HCT116 (cell line): ENCODE measurements at regions not wholly inside any gene's neighbourhood (a gene's known extent, or its start where the extent isn't known, plus 50 kb on each side); places are given as distances from the start of the nearest gene placed in this dataset.
"Not testable (repeated sequence)": the region's sequence is repeated elsewhere in the genome, so short reads cannot be mapped to it uniquely, and the experiment has no call there.

Experiments
- ATAC-seq: fragments of 200-7000 bp; cut with Tn5 transposase; 2 replicates; pipeline ENCODE4 v1.9.1; 2020; ENCODE audit warnings: mild to moderate bottlenecking, moderate library complexity
- BruUV-seq: library from RNA; stranded (reverse); fragments of 400-500 nt; replicated peaks from 2 replicates; lab custom pipeline; 2021; lab: Mats Ljungman, UMichigan
- CTCF ChIA-PET: fragments of 300-600 bp; sonication (Branson Sonifier 250); formaldehyde crosslinking; loops from one replicate; lab custom pipeline; 2021; ENCODE audit warnings: antibody characterized with exemption; lab: Charles Lee
- POLR2A ChIA-PET: fragments of 300-600, 350-600 bp; sonication (Branson Sonifier 250); formaldehyde crosslinking; loops from one replicate; lab custom pipeline; 2021; ENCODE audit warnings: antibody characterized with exemption; lab: Charles Lee
- RAD21 ChIA-PET, 2 experiments: fragments of 300-600 bp; sonication (Branson Sonifier 250); formaldehyde crosslinking; loops; one replicate each; lab custom pipeline; 2023; ENCODE audit warnings: low total read pairs in 2 of 2; ENCODE audit not compliant: uncharacterized antibody in 2 of 2, unreplicated experiment in 2 of 2, low non-redundant PET in 1 of 2; lab: Charles Lee
- DNase-seq: peaks from one replicate; pipeline ENCODE4 v3.0.0-alpha.2; 2010; ENCODE audit warnings: low read depth, low spot score
- H2AFZ ChIP-seq: fragments of 200-600 bp; shearing (Covaris generic), sonication (generic); 2 replicates; pipeline ENCODE4 v1.6.1; 2017; ENCODE audit warnings: low read depth, mixed run types, mixed read lengths, antibody characterized with exemption, low read length; ENCODE audit not compliant: poor library complexity, severe bottlenecking
- H3K27ac ChIP-seq: 2 replicates; pipeline ENCODE4 v1.5.1; 2012; ENCODE audit warnings: low read depth, low read length
- H3K27me3 ChIP-seq: fragments of 200-600 bp; sonication (generic); 2 replicates; pipeline ENCODE4 v1.6.1; 2016; ENCODE audit warnings: mixed run types, low read length, mixed read lengths; ENCODE audit not compliant: insufficient read depth
- H3K36me3 ChIP-seq, 2 experiments: fragments of 200-500 bp in 1 of 2; fragments of 200-600 bp in 1 of 2; sonication (Bioruptor generic) in 1 of 2; sonication (generic) in 1 of 2; 2 replicates each; pipeline versions ENCODE4 v1.5.1 to v1.6.1; 2014 to 2016; ENCODE audit warnings: low read length in 2 of 2, inconsistent platforms in 1 of 2, mixed read lengths in 1 of 2, mixed run types in 1 of 2; ENCODE audit not compliant: insufficient read depth in 2 of 2, control insufficient read depth in 1 of 2
- H3K4me1 ChIP-seq, 2 experiments: fragments of 200-600 bp in 1 of 2; sonication (generic) in 1 of 2; 2 replicates each; pipeline versions ENCODE4 v1.5.1 to v1.6.1; 2012 to 2017; ENCODE audit warnings: low read length in 2 of 2, inconsistent platforms in 1 of 2, mild to moderate bottlenecking in 1 of 2, mixed read lengths in 1 of 2, mixed run types in 1 of 2, moderate library complexity in 1 of 2; ENCODE audit not compliant: insufficient read depth in 2 of 2, control insufficient read depth in 1 of 2
- H3K4me2 ChIP-seq: fragments of 200-600 bp; sonication (generic); 2 replicates; pipeline ENCODE4 v1.6.1; 2017; ENCODE audit warnings: mixed run types, low read length, mixed read lengths
- H3K4me3 ChIP-seq, 2 experiments: fragments of 200-600 bp in 1 of 2; sonication (generic) in 1 of 2; replicated peaks in 1 of 2; 2 replicates each; pipeline ENCODE4 v1.5.1; 2011 to 2016; ENCODE audit warnings: low read length in 2 of 2, control low read depth in 1 of 2, low read depth in 1 of 2, mild to moderate bottlenecking in 1 of 2, mixed read lengths in 1 of 2, mixed run types in 1 of 2
- H3K79me2 ChIP-seq: fragments of 200-600 bp; sonication (generic); 2 replicates; pipeline ENCODE4 v1.6.1; 2017; ENCODE audit warnings: mild to moderate bottlenecking, mixed run types, low read length, moderate library complexity, mixed read lengths; ENCODE audit not compliant: insufficient read depth
- H3K9ac ChIP-seq: fragments of 200-600 bp; sonication (generic); 2 replicates; pipeline ENCODE4 v1.6.1; 2016; ENCODE audit warnings: low read length, mixed read lengths
- H3K9me2 ChIP-seq: fragments of 200-600 bp; sonication (generic), shearing (Covaris generic); 2 replicates; pipeline ENCODE4 v1.6.1; 2017; ENCODE audit warnings: mixed run types, mild to moderate bottlenecking, moderate library complexity; ENCODE audit not compliant: insufficient read depth
- H3K9me3 ChIP-seq, 2 experiments: fragments of 200-500 bp in 1 of 2; fragments of 200-600 bp in 1 of 2; sonication (Bioruptor generic) in 1 of 2; sonication (generic) in 1 of 2; 2 replicates each; pipeline ENCODE4 v1.6.1; 2014 to 2017; ENCODE audit warnings: low read length in 2 of 2, mixed read lengths in 2 of 2, inconsistent platforms in 1 of 2, low read depth in 1 of 2, mild to moderate bottlenecking in 1 of 2, mixed run types in 1 of 2, moderate library complexity in 1 of 2; ENCODE audit not compliant: control insufficient read depth in 1 of 2, insufficient read depth in 1 of 2
- H4K20me1 ChIP-seq: fragments of 200-600 bp; sonication (generic), shearing (Covaris generic); 2 replicates; pipeline ENCODE4 v1.6.1; 2017; ENCODE audit warnings: mixed run types, mild to moderate bottlenecking, moderate library complexity; ENCODE audit not compliant: insufficient read depth
- intact Hi-C: fragments of 100-400 bp; cut with micrococcal nuclease; formaldehyde crosslinking; loops from 2 replicates; pipeline ENCODE4 v1.10.0; 2022

DNA sequence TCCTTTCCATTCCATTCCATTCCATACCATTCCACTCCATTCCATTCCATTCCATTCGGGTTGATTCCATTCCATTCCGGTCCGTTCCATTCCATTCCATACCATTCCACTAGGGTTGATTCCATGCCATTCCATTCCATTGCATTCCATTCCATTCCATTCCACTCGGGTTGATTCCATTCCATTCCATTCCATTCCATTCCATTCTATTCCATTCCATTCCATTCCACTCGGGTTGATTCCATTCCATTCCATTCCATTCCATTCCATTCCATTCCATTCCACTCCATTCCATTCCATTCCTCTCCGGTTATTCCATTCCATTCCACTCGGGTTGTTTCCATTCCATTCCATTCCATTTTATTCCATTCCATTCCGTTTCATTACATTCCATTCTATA, 153.4 kb downstream of the CWH43 start:
- H2AFZ ChIP-seq, H3K27me3 ChIP-seq, H3K9ac ChIP-seq, CTCF ChIA-PET, H3K4me2 ChIP-seq, H3K9me2 ChIP-seq, H3K4me1 ChIP-seq, BruUV-seq, H3K36me3 ChIP-seq, H3K79me2 ChIP-seq, H3K4me3 ChIP-seq, RAD21 ChIA-PET, POLR2A ChIA-PET, DNase-seq, H3K27ac ChIP-seq, intact Hi-C loops, H4K20me1 ChIP-seq: not testable (repeated sequence)
- ATAC-seq, result peak; percentile 58; the same call in 1 of the 2 replicates
- peaks cover 3 to 14% of the 10 kb centered on the region in 2 experiments; a peak in 2 of 4 replicates for H3K9me3 ChIP-seq

DNA sequence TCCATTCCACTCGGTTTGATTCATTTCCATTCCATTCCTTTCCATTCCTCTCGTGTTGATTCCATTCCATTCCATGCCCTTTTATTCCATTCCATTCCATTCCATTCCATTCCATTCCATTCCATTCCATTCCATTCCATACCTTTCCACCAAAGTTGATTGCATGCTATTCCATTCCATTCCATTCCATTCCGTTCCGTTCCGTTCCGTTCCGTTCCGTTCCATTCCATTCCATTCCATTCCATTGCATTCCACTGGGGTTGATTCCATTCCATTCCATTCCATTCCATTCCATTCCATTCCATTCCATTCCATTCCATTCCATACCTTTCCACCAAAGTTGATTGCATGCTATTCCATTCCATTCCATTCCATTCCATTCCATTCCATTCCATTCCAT, 154.3 kb downstream of the CWH43 start:
- ATAC-seq, H3K9ac ChIP-seq, intact Hi-C loops, BruUV-seq, H4K20me1 ChIP-seq, DNase-seq, RAD21 ChIA-PET, H3K27ac ChIP-seq, POLR2A ChIA-PET, H3K79me2 ChIP-seq, H3K4me3 ChIP-seq, H3K4me2 ChIP-seq, H3K4me1 ChIP-seq, H3K27me3 ChIP-seq, H3K9me2 ChIP-seq, H3K36me3 ChIP-seq, CTCF ChIA-PET, H2AFZ ChIP-seq: not testable (repeated sequence)
- H3K9me3 ChIP-seq, result peaks cover 8 to 19% of the 10 kb centered on the region in 2 experiments; a peak in 3 of 4 replicates

DNA sequence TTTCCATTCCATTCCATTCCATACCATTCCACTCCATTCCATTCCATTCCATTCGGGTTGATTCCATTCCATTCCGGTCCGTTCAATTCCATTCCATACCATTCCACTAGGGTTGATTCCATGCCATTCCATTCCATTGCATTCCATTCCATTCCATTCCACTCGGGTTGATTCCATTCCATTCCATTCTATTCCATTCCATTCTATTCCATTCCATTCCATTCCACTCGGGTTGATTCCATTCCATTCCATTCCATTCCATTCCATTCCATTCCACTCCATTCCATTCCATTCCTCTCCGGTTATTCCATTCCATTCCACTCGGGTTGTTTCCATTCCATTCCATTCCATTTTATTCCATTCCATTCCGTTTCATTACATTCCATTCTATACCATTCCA, 155.9 kb downstream of the CWH43 start:
- H3K4me3 ChIP-seq, CTCF ChIA-PET, H3K36me3 ChIP-seq, H2AFZ ChIP-seq, H3K27ac ChIP-seq, H3K79me2 ChIP-seq, H3K4me1 ChIP-seq, H3K9ac ChIP-seq, POLR2A ChIA-PET, ATAC-seq, H3K27me3 ChIP-seq, intact Hi-C loops, H3K9me2 ChIP-seq, H3K4me2 ChIP-seq, DNase-seq, BruUV-seq, RAD21 ChIA-PET, H4K20me1 ChIP-seq: not testable (repeated sequence)
- H3K9me3 ChIP-seq, result peaks cover 22 to 35% of the 10 kb centered on the region in 2 experiments; a peak in 3 of 4 replicates

DNA sequence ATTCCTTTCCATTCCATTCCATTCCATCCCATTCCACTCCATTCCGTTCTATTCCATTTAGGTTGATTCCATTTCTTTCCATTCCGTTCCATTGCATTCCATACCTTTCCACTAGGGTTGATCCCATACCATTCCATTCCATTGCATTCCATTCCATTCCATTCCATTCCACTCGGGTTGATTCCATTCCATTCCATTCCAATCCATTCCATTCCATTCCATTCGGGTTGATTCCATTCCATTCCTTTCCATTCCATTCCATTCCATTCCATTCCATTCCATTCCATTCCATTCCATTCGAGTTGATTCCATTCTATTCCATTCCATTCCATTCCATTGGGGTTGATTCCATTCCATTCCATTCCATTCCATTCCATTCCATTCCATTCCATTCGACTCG, 161.1 kb downstream of the CWH43 start:
- H3K79me2 ChIP-seq, H3K4me2 ChIP-seq, RAD21 ChIA-PET, H3K9ac ChIP-seq, H3K4me1 ChIP-seq, H3K9me2 ChIP-seq, BruUV-seq, H3K4me3 ChIP-seq, CTCF ChIA-PET, H4K20me1 ChIP-seq, H3K27me3 ChIP-seq, intact Hi-C loops, POLR2A ChIA-PET, DNase-seq, H2AFZ ChIP-seq, H3K27ac ChIP-seq, H3K36me3 ChIP-seq: not testable (repeated sequence)
- H3K9me3 ChIP-seq, result peaks cover 64 to 72% of the 10 kb centered on the region in 2 experiments; a peak in 3 of 4 replicates
- ATAC-seq, result peak; percentile 41; the same call in 1 of the 2 replicates
